Transverse colon (tissue), 3 donors: ENCODE measurements at regions not wholly inside any gene's neighbourhood (a gene's known extent, or its start where the extent isn't known, plus 50 kb on each side); places are given as distances from the start of the nearest gene placed in this dataset.

Source experiments
- EP300 ChIP-seq: sonication (generic); formaldehyde crosslinking; IDR thresholded peaks from one replicate; pipeline ENCODE4 v1.6.1; 2017; ENCODE audit warnings: antibody characterized with exemption, low read depth
- POLR2A ChIP-seq: fragments of 450-650 bp; IDR thresholded peaks from one replicate; pipeline ENCODE4 v1.6.1; 2016; ENCODE audit warnings: antibody characterized with exemption, mild to moderate bottlenecking, moderate library complexity
- TF ChIP-seq, protein P1 (sequence below), 5 experiments: fragments of 200-600 bp in 3 of 5; fragments of 450-650 bp in 2 of 5; sonication (generic) in 3 of 5; IDR thresholded peaks; 1 replicate in 2 of 5; 2 replicates in 3 of 5; pipeline ENCODE4 v1.5.1; 2016 to 2017; ENCODE audit warnings: antibody characterized with exemption in 5 of 5, inconsistent platforms in 3 of 5, mild to moderate bottlenecking in 2 of 5, moderate library complexity in 1 of 5

DNA sequence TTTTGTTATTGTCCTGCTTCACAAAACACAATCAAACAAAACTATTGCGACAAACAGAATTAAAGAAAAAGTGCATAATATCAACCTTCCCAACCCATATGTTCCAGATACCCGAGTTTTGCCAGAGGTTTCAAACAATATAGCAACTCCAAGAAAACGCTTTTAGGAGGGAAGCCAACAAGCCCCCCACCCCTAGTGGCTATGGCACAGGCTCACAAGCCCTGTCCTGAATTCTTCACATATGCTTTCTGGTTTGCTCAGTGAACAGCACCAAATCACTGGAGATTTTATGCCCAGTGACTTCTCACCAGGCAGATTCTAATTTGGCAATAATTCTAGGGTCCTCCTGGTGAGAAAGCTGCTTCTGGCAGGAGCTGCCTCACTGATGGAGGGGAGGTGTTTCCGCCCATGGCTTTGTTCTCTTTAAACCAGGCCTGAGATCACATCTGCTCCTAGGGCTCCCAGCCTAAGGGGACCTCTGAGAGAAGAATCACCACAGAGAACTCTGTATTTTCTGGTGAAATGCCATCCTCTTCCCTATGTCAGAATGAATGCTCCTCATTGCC, 1982.4 kb downstream of the EFNA5 start:
- TF ChIP-seq, protein P1, sequence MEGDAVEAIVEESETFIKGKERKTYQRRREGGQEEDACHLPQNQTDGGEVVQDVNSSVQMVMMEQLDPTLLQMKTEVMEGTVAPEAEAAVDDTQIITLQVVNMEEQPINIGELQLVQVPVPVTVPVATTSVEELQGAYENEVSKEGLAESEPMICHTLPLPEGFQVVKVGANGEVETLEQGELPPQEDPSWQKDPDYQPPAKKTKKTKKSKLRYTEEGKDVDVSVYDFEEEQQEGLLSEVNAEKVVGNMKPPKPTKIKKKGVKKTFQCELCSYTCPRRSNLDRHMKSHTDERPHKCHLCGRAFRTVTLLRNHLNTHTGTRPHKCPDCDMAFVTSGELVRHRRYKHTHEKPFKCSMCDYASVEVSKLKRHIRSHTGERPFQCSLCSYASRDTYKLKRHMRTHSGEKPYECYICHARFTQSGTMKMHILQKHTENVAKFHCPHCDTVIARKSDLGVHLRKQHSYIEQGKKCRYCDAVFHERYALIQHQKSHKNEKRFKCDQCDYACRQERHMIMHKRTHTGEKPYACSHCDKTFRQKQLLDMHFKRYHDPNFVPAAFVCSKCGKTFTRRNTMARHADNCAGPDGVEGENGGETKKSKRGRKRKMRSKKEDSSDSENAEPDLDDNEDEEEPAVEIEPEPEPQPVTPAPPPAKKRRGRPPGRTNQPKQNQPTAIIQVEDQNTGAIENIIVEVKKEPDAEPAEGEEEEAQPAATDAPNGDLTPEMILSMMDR (IDR thresholded peaks at IDR 0.05), result no peak
- no peak for TF ChIP-seq POLR2A
- no peak for TF ChIP-seq EP300
